Duodenal mucosa (tissue), 2 donors: ENCODE measurements at regions not wholly inside any gene's neighbourhood (a gene's known extent, or its start where the extent isn't known, plus 50 kb on each side); places are given as distances from the start of the nearest gene placed in this dataset.

ENCODE experiments used
- H3K27ac ChIP-seq: one replicate; pipeline ENCODE4 v1.7.0; 2013; ENCODE audit warnings: low read depth, low read length
- H3K27me3 ChIP-seq, 2 donors: one replicate each; pipeline ENCODE4 v1.7.0; 2013; ENCODE audit warnings: low read length in 2 of 2, control low read depth in 1 of 2; ENCODE audit not compliant: insufficient read depth in 2 of 2, control insufficient read depth in 1 of 2
- H3K36me3 ChIP-seq, 2 donors: one replicate each; pipeline ENCODE4 v1.7.0; 2013; ENCODE audit warnings: low read length in 2 of 2, control low read depth in 1 of 2; ENCODE audit not compliant: insufficient read depth in 2 of 2, control insufficient read depth in 1 of 2
- H3K4me1 ChIP-seq, 2 donors: one replicate each; pipeline ENCODE4 v1.7.0; 2013; ENCODE audit warnings: low read length in 2 of 2, control low read depth in 1 of 2; ENCODE audit not compliant: insufficient read depth in 2 of 2, control insufficient read depth in 1 of 2
- H3K4me3 ChIP-seq, 2 donors: one replicate each; pipeline ENCODE4 v1.7.0; 2013; ENCODE audit warnings: low read length in 2 of 2, low read depth in 1 of 2
- H3K9ac ChIP-seq, 2 donors: one replicate each; pipeline ENCODE4 v1.7.0; 2013; ENCODE audit warnings: low read length in 2 of 2, low read depth in 1 of 2
- H3K9me3 ChIP-seq, 2 donors: one replicate each; pipeline ENCODE4 v1.7.0; 2013; ENCODE audit warnings: low read length in 2 of 2, control low read depth in 1 of 2; ENCODE audit not compliant: control insufficient read depth in 1 of 2

DNA sequence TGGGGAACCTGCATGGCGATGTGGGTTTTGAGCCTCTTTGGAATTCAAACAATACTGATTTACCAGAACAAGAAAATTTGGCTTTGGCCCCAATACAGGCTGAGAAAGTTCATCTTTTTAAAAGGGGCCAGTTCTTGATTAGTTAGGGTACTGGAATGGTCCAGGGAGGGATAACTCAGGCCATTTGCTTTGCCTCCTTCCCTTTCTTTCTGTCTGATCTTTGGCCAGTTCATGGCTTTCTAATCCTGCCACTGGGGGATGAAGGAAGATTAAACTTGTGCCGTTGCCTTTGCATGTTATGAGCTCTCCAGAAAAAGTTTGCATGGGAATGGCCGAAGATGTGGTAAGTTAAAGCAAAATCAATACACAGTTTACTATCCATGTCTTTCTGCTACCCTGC, 78.4 kb downstream of the ADAMTS15 start:
- no peaks in the 10 kb centered on the region for H3K27me3 ChIP-seq
- H3K36me3 ChIP-seq, result no peaks in the 10 kb centered on the region
- H3K4me3 ChIP-seq, result no peak overlapping the region
- no peaks in the 10 kb centered on the region for H3K9me3 ChIP-seq
- no peak overlapping the region for H3K9ac ChIP-seq
- no peak overlapping the region for H3K27ac ChIP-seq
- H3K4me1 ChIP-seq, result peaks cover 8 to 24% of the 10 kb centered on the region in 2 donors

DNA sequence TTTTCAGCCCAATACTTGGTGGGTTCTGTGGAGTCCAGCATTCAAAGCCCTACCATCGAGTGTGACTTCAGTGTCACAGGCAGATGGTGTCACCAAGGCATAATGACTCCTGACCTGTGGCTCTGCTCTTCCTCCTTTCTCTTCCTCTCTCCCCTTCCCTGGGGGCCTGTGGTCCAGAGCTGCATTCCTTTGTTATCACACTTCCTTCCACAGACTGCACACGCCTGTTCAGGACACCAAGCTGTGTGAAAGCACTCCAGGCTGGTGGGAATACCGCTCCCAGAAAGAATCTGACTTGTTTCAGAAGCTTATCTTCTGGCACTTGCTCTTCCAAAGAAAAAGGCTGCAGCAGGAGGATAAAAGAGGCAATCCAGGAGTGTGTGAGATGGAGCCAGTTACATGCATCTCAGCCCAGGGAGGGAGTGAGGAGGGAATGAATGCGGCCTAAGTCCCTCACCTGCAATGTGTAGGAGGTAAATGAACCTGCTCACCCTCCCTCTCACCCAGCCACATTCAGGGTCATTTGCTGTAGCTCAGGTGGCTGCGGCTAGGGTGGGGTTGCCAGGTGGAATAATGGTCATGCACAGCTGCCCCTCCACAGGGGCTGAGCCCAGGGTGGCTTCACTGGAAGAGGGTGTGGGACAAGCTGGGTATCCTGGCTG, 79.3 kb downstream of the ADAMTS15 start:
- Histone ChIP-seq H3K36me3 (no peaks in the 10 kb centered on the region), H3K4me1 (peaks cover 5 to 16% of the 10 kb centered on the region in 2 donors), H3K27ac (no peak overlapping the region), H3K27me3 (no peaks in the 10 kb centered on the region), H3K9me3 (no peaks in the 10 kb centered on the region), H3K4me3 (no peak overlapping the region), H3K9ac (no peak overlapping the region)

DNA sequence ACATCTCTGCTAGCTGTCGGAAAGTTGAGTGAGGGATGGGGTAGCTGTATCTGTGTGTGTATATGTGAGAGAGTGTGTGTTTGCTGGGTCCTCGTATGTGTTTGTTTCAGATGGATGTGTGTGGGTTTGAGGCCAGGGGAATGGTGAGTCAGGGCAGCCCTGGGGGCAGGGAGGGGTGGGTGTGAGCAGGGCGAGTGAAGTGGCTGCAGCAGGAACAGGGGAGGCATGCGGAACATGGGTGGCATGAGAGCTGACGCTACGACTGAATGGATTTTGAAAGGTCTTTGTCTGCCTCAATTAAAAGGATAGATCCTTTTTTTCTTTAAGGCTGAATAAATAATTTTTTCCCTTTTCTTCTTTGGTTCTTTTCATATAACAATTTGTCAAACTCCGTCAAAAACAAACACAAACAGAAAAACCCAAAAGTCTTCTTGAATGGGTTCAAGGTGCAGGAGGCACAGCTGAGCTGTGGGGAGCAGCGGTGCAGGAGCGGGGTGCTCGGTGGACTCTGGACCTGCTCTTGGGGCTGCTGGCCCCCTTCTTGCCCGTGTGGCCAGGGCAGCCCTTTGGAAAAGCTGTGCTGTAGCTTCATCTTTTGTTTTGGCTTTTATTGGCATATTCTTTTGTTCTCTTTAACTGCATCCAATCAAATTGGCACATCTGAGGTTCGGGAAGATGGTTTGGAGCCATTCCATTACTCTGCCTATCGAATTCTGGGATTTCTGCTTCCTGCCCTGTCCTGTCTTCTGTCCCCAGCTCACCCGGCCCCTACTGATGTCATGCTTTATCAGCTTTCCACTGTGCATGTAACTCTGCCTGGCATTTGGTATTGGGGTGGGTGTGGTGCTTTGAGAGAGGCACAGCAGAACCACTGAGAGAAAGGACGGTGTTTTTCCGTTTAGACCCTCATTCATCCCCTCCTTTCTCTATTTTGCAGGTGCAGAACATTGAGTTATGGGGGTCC, 80.1 kb downstream of the ADAMTS15 start:
- H3K9ac ChIP-seq, result no peak overlapping the region
- H3K27me3 ChIP-seq, result no peaks in the 10 kb centered on the region
- no peaks in the 10 kb centered on the region for H3K36me3 ChIP-seq
- H3K4me3 ChIP-seq, result no peak overlapping the region
- no peaks in the 10 kb centered on the region for H3K9me3 ChIP-seq
- H3K27ac ChIP-seq, result no peak overlapping the region
- peaks cover 8 to 10% of the 10 kb centered on the region in 2 donors for H3K4me1 ChIP-seq

DNA sequence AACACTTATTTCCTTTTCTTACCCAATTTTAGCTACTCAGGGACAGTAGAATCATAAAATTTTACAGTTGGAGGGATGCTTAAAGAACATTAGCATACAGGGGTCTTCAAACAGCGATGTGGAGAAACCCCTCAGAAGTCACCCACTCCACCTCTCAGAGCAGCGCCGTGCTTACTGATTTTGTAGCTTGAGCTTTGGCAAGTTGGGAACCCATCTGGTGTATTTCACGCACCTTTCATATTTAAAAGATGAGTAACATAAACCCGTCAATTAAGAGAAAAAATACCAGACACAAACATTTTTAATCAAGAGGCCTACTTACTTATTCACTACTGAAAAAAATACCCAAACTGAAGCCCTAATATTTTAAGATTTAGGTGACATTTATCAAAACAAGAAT, 80.9 kb downstream of the ADAMTS15 start:
- no peaks in the 10 kb centered on the region for H3K27me3 ChIP-seq
- H3K27ac ChIP-seq, result no peak overlapping the region
- no peak overlapping the region for H3K4me3 ChIP-seq
- no peaks in the 10 kb centered on the region for H3K36me3 ChIP-seq
- no peak overlapping the region for H3K9ac ChIP-seq
- H3K4me1 ChIP-seq, result peaks cover 8 to 10% of the 10 kb centered on the region in 2 donors
- no peaks in the 10 kb centered on the region for H3K9me3 ChIP-seq

- H3K9me3 ChIP-seq, result no peaks in the 10 kb centered on the region
- no peaks in the 10 kb centered on the region for H3K27me3 ChIP-seq
- H3K27ac ChIP-seq, result no peak overlapping the region
- peaks cover 8 to 10% of the 10 kb centered on the region in 2 donors for H3K4me1 ChIP-seq
- no peak overlapping the region for H3K9ac ChIP-seq
- no peak overlapping the region for H3K4me3 ChIP-seq
- H3K36me3 ChIP-seq, result no peaks in the 10 kb centered on the region
These were observed 82.6 kb downstream of the ADAMTS15 start for GRCh38 chr11:130531061-130531460.

- Histone ChIP-seq H3K36me3 (no peaks in the 10 kb centered on the region), H3K9ac (no peak overlapping the region), H3K27me3 (no peaks in the 10 kb centered on the region), H3K27ac (no peak overlapping the region), H3K4me1 (peaks cover 3 to 7% of the 10 kb centered on the region in 2 donors), H3K9me3 (no peaks in the 10 kb centered on the region), H3K4me3 (no peak overlapping the region)
These were observed 84.8 kb downstream of the ADAMTS15 start for GRCh38 chr11:130533113-130533798.

GRCh38 chr11:130533871-130534270, 85.4 kb downstream of the ADAMTS15 start:
- Histone ChIP-seq H3K4me1 (peaks cover under 1 to 3% of the 10 kb centered on the region in 2 donors), H3K4me3 (no peak overlapping the region), H3K9ac (no peak overlapping the region), H3K27ac (no peak overlapping the region), H3K27me3 (no peaks in the 10 kb centered on the region), H3K36me3 (no peaks in the 10 kb centered on the region), H3K9me3 (no peaks in the 10 kb centered on the region)

DNA sequence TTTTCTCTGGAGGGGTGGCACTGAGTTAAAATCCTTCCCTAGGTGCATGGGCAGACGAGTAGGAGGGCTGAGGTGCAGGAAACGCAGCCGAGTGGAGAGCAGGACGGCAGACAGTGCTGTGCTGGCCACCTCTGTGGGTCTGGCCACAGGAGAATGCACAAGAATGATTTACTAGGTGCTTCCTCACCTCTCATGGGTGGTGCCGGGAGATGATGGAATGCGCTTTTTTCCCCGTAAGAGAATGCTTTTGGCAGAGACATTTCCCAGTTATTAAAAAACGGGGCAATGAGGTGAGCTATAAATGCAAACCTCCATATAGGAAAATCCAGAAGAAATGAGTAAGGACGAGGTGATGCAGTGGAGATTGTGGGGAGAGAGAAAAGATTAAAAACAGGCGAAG, 86.1 kb downstream of the ADAMTS15 start:
- peaks cover 0 to 3% of the 10 kb centered on the region in 2 donors for H3K4me1 ChIP-seq
- no peak overlapping the region for H3K9ac ChIP-seq
- no peak overlapping the region for H3K4me3 ChIP-seq
- H3K27ac ChIP-seq, result no peak overlapping the region
- no peaks in the 10 kb centered on the region for H3K9me3 ChIP-seq
- H3K27me3 ChIP-seq, result no peaks in the 10 kb centered on the region
- H3K36me3 ChIP-seq, result no peaks in the 10 kb centered on the region

GRCh38 chr11:130535520-130535919, 87.1 kb downstream of the ADAMTS15 start:
- H3K9me3 ChIP-seq, result no peaks in the 10 kb centered on the region
- no peak overlapping the region for H3K27ac ChIP-seq
- peaks cover 0 to 3% of the 10 kb centered on the region in 2 donors for H3K4me1 ChIP-seq
- no peak overlapping the region for H3K9ac ChIP-seq
- no peaks in the 10 kb centered on the region for H3K27me3 ChIP-seq
- no peak overlapping the region for H3K4me3 ChIP-seq
- no peaks in the 10 kb centered on the region for H3K36me3 ChIP-seq
